Lung (tissue), 11 donors: ENCODE measurements at regions not wholly inside any gene's neighbourhood (a gene's known extent, or its start where the extent isn't known, plus 50 kb on each side); places are given as distances from the start of the nearest gene placed in this dataset.

Experiments used
- ATAC-seq: fragments of 200-7000 bp; cut with Tn5 transposase; one replicate; pipeline ENCODE4 v1.9.1; 2020; ENCODE audit warnings: moderate number of reproducible peaks; ENCODE audit not compliant: insufficient read depth, low FRiP score
- DNase-seq, 3 donors: peaks; one replicate each; pipeline ENCODE4 v3.0.0-alpha.2; 2013 to 2017
- H3K27ac ChIP-seq, 2 donors: one replicate each; pipeline ENCODE4 v1.5.1; 2013; ENCODE audit warnings: mild to moderate bottlenecking in 2 of 2, moderate library complexity in 2 of 2, control low read depth in 1 of 2, inconsistent platforms in 1 of 2, low read depth in 1 of 2, low read length in 1 of 2
- H3K27me3 ChIP-seq, 3 donors: one replicate each; pipeline ENCODE4 v1.5.1; 2013; ENCODE audit warnings: low read length in 2 of 3; ENCODE audit not compliant: control insufficient read depth in 3 of 3, insufficient read depth in 3 of 3
- H3K36me3 ChIP-seq, 4 donors: one replicate each; pipeline ENCODE4 v1.5.1; 2013; ENCODE audit warnings: low read length in 4 of 4, mild to moderate bottlenecking in 1 of 4, moderate library complexity in 1 of 4; ENCODE audit not compliant: control insufficient read depth in 4 of 4, insufficient read depth in 4 of 4
- H3K4me1 ChIP-seq, 5 donors: one replicate each; pipeline ENCODE4 v1.5.1; 2013; ENCODE audit warnings: low read length in 5 of 5, mild to moderate bottlenecking in 2 of 5, moderate library complexity in 1 of 5; ENCODE audit not compliant: control insufficient read depth in 5 of 5, insufficient read depth in 5 of 5
- H3K4me3 ChIP-seq: one replicate; pipeline ENCODE4 v1.5.1; 2013; ENCODE audit warnings: mild to moderate bottlenecking, control low read depth, moderate library complexity
- H3K9ac ChIP-seq, 2 donors: one replicate each; pipeline ENCODE4 v1.5.1; 2013; ENCODE audit warnings: low read length in 2 of 2, control low read depth in 1 of 2; ENCODE audit not compliant: insufficient read depth in 1 of 2
- H3K9me3 ChIP-seq, 4 donors: one replicate each; pipeline ENCODE4 v1.5.1; 2013; ENCODE audit warnings: low read length in 3 of 4, mild to moderate bottlenecking in 1 of 4, moderate library complexity in 1 of 4; ENCODE audit not compliant: control insufficient read depth in 4 of 4, insufficient read depth in 3 of 4
- WGBS, 2 donors: extraction: QIAGEN DNeasy Blood & Tissue Kit; methylation state at CpG; one replicate each; pipeline ENCODE4 v1.1.7; 2013; 5-methylcytosine and 5-hydroxymethylcytosine counted together
- TF ChIP-seq, protein P1 (sequence below): IDR thresholded peaks from 2 replicates; pipeline ENCODE4 v1.5.1; 2012; ENCODE audit warnings: mild to moderate bottlenecking; ENCODE audit errors: control extremely low read depth, extremely low read depth
- donor health status: control.
- donor health status: control.
- donor health status: Bipolar disorder and iron deficiency.
- donor health status: healthy.
- donor health status: DM: yes; HTN: yes; CAD: no.

DNA sequence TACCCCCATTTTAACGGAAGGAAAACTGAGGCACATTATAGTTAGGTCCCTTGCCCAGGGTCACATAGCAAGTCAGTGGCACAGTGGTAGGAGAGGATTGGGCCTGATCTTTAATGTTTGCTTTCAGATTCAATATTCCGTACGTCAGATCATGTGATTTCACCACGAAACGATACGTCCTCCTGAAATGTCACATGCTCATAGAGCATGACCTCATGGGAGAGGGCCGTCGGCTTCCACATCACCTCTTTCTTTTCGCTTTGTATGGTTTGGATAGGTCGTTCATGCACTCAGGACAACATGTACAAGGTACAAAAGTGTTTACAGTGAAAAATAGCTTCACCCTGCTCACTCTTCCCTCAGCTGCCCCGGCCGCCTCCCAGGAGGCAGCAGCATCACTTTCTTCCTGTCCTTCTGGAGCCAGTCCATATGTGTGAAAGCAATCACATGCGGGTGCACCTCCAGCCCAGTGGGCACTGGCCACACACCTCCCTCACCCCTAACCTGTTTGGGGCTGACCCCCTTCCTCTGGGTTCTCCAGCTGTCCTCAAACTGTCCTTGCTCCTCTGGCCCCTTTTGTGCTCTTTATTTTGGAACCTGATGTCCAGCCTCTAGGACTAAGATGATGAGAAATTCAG is 199.9 kb downstream of the FOXL1 start:
- DNase-seq (no peak), ATAC-seq (no peak)
- Histone ChIP-seq H3K4me1 (no peaks in the 10 kb centered on the region), H3K27ac (no peak overlapping the region), H3K9ac (no peak overlapping the region), H3K4me3 (no peak overlapping the region), H3K27me3 (peaks cover 0 to 32% (median 29%) of the 10 kb centered on the region in 3 donors), H3K9me3 (peaks cover 0 to 3% (median 0%) of the 10 kb centered on the region in 4 donors), H3K36me3 (no peaks in the 10 kb centered on the region)
- TF ChIP-seq, protein P1, sequence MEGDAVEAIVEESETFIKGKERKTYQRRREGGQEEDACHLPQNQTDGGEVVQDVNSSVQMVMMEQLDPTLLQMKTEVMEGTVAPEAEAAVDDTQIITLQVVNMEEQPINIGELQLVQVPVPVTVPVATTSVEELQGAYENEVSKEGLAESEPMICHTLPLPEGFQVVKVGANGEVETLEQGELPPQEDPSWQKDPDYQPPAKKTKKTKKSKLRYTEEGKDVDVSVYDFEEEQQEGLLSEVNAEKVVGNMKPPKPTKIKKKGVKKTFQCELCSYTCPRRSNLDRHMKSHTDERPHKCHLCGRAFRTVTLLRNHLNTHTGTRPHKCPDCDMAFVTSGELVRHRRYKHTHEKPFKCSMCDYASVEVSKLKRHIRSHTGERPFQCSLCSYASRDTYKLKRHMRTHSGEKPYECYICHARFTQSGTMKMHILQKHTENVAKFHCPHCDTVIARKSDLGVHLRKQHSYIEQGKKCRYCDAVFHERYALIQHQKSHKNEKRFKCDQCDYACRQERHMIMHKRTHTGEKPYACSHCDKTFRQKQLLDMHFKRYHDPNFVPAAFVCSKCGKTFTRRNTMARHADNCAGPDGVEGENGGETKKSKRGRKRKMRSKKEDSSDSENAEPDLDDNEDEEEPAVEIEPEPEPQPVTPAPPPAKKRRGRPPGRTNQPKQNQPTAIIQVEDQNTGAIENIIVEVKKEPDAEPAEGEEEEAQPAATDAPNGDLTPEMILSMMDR = no peak
- 60 to 69% methylated on average over 13 of the region's 13 CpGs for WGBS, 2 donors

DNA sequence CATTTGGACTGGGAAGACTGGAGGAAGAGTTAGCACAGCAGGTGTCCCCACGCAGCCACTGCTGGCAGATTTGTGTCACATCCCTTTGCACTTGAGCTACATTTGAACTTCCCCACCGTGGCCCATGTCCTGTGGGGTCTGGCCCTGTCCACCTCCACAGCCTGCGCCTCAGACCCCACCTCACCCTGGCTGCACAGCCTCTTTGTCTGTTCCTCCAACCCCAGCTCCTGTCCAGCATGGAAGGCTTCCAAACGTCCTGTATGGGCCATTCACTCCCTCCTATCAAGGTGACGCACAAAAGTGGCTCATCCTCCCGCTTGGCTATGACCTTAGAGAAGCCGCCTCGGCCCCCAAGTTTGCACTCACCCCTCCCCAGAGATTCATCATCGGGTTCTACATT is 200.6 kb downstream of the FOXL1 start:
- no peaks in the 10 kb centered on the region for H3K36me3 ChIP-seq
- peaks cover 0 to 32% (median 29%) of the 10 kb centered on the region in 3 donors for H3K27me3 ChIP-seq
- TF ChIP-seq, protein P1 = no peak

DNA sequence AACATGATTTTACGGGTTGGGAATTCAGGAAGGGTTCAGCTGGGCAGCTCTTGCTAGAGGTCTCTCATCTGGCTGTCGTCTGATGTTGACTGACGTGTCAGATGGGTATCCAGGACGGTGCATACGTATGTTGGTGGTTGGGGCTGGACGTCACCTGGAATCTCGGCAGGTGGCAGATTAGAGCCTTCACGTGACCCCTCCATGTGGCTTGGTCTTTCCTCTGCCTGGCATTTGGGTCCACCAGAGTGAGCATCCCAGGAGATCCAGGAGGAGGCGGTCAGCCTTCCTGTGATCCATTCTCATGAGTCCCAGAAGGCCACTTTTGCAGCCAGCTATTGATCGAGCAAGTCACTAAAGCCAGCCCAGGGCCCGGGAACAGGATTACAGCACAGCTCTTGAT is 202.7 kb downstream of the FOXL1 start:
- peaks cover 0 to 5% (median 0%) of the 10 kb centered on the region in 4 donors for H3K9me3 ChIP-seq
- H3K27ac ChIP-seq = no peak overlapping the region
- TF ChIP-seq, protein P1 = no peak
- no peak for ATAC-seq
- H3K9ac ChIP-seq = no peak overlapping the region
- DNase-seq = no peak
- WGBS, 2 donors = 85 to 87% methylated on average over 11 of the region's 11 CpGs
- no peaks in the 10 kb centered on the region for H3K36me3 ChIP-seq
- no peak overlapping the region for H3K4me3 ChIP-seq
- peaks cover 0 to 27% (median 24%) of the 10 kb centered on the region in 3 donors for H3K27me3 ChIP-seq
- no peaks in the 10 kb centered on the region for H3K4me1 ChIP-seq

More for the DNA sequence above, 200.6 kb downstream of the FOXL1 start:
- Histone ChIP-seq H3K9me3 (peaks cover 0 to 5% (median 0%) of the 10 kb centered on the region in 4 donors), H3K4me3 (no peak overlapping the region), H3K9ac (no peak overlapping the region), H3K27ac (no peak overlapping the region), H3K4me1 (no peaks in the 10 kb centered on the region)
- ATAC-seq (no peak), DNase-seq (no peak)
- WGBS, 2 donors = 73 to 76% methylated on average over 9 of the region's 9 CpGs
